ENCODE measurements at regions not wholly inside any gene's neighbourhood (a gene's known extent, or its start where the extent isn't known, plus 50 kb on each side); places are given as distances from the start of the nearest gene placed in this dataset.

GRCh38 chr14:62445570-62445969 lies 599.7 kb downstream of the KCNH5 start:
- Histone ChIP-seq H3K23ac (ENCODE audit: insufficient read length, low read depth, low read length) (no peak overlapping the region), H3K4me2 (ENCODE audit: insufficient read depth, insufficient read length, low read length) (no peak overlapping the region)
- H3K4me3 Mint-ChIP-seq, result no peak overlapping the region

More at GRCh38 chr14:62445570-62445969, 599.7 kb downstream of the KCNH5 start:
- Mint-ChIP-seq H3K9me3 (peaks cover 24 to 35% of the 10 kb centered on the region in 2 experiments), H3K4me1 (peaks cover 28 to 33% of the 10 kb centered on the region in 2 experiments), H3K27ac (peak overlapping the region in 2 of 3 experiments; percentile 88 to 90; a peak in 5 of 7 replicates), H3K36me3 (ENCODE audit: insufficient read depth in 1 of 3, low read depth in 3 of 3) (peaks cover 20 to 31% (median 24%) of the 10 kb centered on the region in 3 experiments), H3K27me3 (ENCODE audit: low read depth) (peaks cover 2% of the 10 kb centered on the region; the same call in 1 of the 2 replicates)
- Histone ChIP-seq H2BK5ac (ENCODE audit: insufficient read length, low read length) (no peak overlapping the region), H3K4me1 (ENCODE audit: insufficient read depth, low read length) (peaks cover 4% of the 10 kb centered on the region; the same call in 1 of the 2 replicates), H4K8ac (replicated peaks; ENCODE audit: insufficient read length, low read depth, low read length) (no peak overlapping the region), H2AK5ac (ENCODE audit: insufficient read length, low read length) (no peak overlapping the region), H3K9me3 (ENCODE audit: control insufficient read depth, low read depth, low read length) (no peaks in the 10 kb centered on the region), H3K18ac (ENCODE audit: insufficient read length, low read depth, low read length) (no peak overlapping the region), H4K5ac (ENCODE audit: insufficient read length, low read depth, low read length) (no peak overlapping the region), H3K56ac (ENCODE audit: insufficient read length, low read depth, low read length) (no peak overlapping the region), H3T11ph (ENCODE audit: low read length) (no peak overlapping the region), H3K27ac (ENCODE audit: insufficient read length, low read depth, low read length) (no peak overlapping the region), H3K14ac (ENCODE audit: insufficient read depth, low read length) (no peak overlapping the region), H4K20me1 (ENCODE audit: control insufficient read depth, insufficient read depth, insufficient read length) (no peaks in the 10 kb centered on the region), H3K23me2 (ENCODE audit: insufficient read length, low read depth, low read length, poor library complexity, severe bottlenecking) (no peaks in the 10 kb centered on the region), H2AFZ (ENCODE audit: low read length) (no peak overlapping the region), H4K91ac (ENCODE audit: insufficient read length, low read depth, low read length) (no peak overlapping the region), H2BK15ac (ENCODE audit: low read depth, low read length) (no peak overlapping the region), H2BK20ac (ENCODE audit: low read depth, low read length, poor library complexity, severe bottlenecking) (no peak overlapping the region), H3K4ac (ENCODE audit: low read depth, low read length) (no peak overlapping the region), H3K79me1 (ENCODE audit: insufficient read depth, low read depth, low read length, poor library complexity, severe bottlenecking) (no peaks in the 10 kb centered on the region), H3K9ac (ENCODE audit: extremely low read depth, insufficient read length, low read length) (no peak overlapping the region), H3K27me3 (ENCODE audit: insufficient read depth, low read length) (no peaks in the 10 kb centered on the region), H3K79me2 (ENCODE audit: insufficient read depth, low read length) (no peaks in the 10 kb centered on the region; the same call in 1 of the 2 replicates), H2BK120ac (ENCODE audit: low read depth, low read length, poor library complexity, severe bottlenecking) (no peak overlapping the region), H2BK12ac (ENCODE audit: insufficient read length, low read depth, low read length) (no peak overlapping the region)
- WGBS (ENCODE audit: extremely low coverage, insufficient read length, low lambda C conversion rate), result no CpG with 5 or more reads among the region's 4 CpGs
- no peak for DNase-seq
- TF ChIP-seq CTCF (conservative IDR thresholded peaks at IDR 0.05), result no peak

Measured in H9 (cell line).